WTC11 (cell line): ENCODE measurements at regions not wholly inside any gene's neighbourhood (a gene's known extent, or its start where the extent isn't known, plus 50 kb on each side); places are given as distances from the start of the nearest gene placed in this dataset.

Experiments used
- ATF2 ChIP-seq: sonication (generic); formaldehyde crosslinking; IDR thresholded peaks from 2 replicates; pipeline ENCODE4 v1.8.1; 2022; ENCODE audit warnings: low read depth, missing genetic modification reagents, borderline replicate concordance
- CREB1 ChIP-seq: sonication (generic); formaldehyde crosslinking; IDR thresholded peaks from 2 replicates; pipeline ENCODE4 v1.8.0; 2023; ENCODE audit warnings: mild to moderate bottlenecking, missing genetic modification reagents
- CREM ChIP-seq: sonication (generic); formaldehyde crosslinking; IDR thresholded peaks from 2 replicates; pipeline ENCODE4 v1.8.1; 2022; ENCODE audit warnings: mild to moderate bottlenecking, missing genetic modification reagents, moderate library complexity
- CTCF ChIP-seq: fragments of 200-600 bp; IDR thresholded peaks from 2 replicates; pipeline ENCODE4 v1.8.0; 2022; ENCODE audit warnings: antibody characterized with exemption
- GABPB1 ChIP-seq: sonication (generic); formaldehyde crosslinking; IDR thresholded peaks from 2 replicates; pipeline ENCODE4 v1.8.1; 2023; ENCODE audit warnings: mild to moderate bottlenecking, missing genetic modification reagents
- MAX ChIP-seq: sonication (generic); formaldehyde crosslinking; IDR thresholded peaks from 2 replicates; pipeline ENCODE4 v1.8.0; 2022; ENCODE audit warnings: mild to moderate bottlenecking, missing genetic modification reagents
- MYBL2 ChIP-seq: sonication (generic); formaldehyde crosslinking; IDR thresholded peaks from 2 replicates; pipeline ENCODE4 v1.8.1; 2023; ENCODE audit warnings: mild to moderate bottlenecking, moderate library complexity, missing genetic modification reagents
- NR3C1 ChIP-seq: sonication (generic); formaldehyde crosslinking; conservative IDR thresholded peaks from 2 replicates; pipeline ENCODE4 v1.8.1; 2023; ENCODE audit warnings: low read depth, mild to moderate bottlenecking, missing genetic modification reagents
- ZNF396 ChIP-seq: fragments of 250-450 bp; sonication (Bioruptor Pico); IDR thresholded peaks from 2 replicates; pipeline ENCODE4 v1.8.0; 2021; ENCODE audit warnings: mild to moderate bottlenecking, moderate library complexity, borderline replicate concordance

GRCh38 chr2:8259841-8260178 lies 422.0 kb upstream of the ID2 start:
- TF ChIP-seq MAX (no peak), CREM (CRISPR knock-in tag) (no peak), ATF2 (CRISPR knock-in tag) (no peak), CTCF (no peak), NR3C1 (CRISPR knock-in tag) (no peak), CREB1 (CRISPR knock-in tag) (no peak), ZNF396 (CRISPR knock-in tag) (no peak), MYBL2 (CRISPR knock-in tag) (no peak), GABPB1 (no peak)
